ENCODE measurements at regions not wholly inside any gene's neighbourhood (a gene's known extent, or its start where the extent isn't known, plus 50 kb on each side); places are given as distances from the start of the nearest gene placed in this dataset.
"Not testable (repeated sequence)": the region's sequence is repeated elsewhere in the genome, so short reads cannot be mapped to it uniquely, and the experiment has no call there.

GRCh38 chr16:60481591-60481990 is 1554.6 kb downstream of the CDH8 start:
- Mint-ChIP-seq H3K9me3 (peaks cover 4% of the 10 kb centered on the region), H3K4me3 (no peak overlapping the region), H3K27ac (no peak overlapping the region), H3K4me1 (ENCODE audit: low read depth) (no peaks in the 10 kb centered on the region), H3K27me3 (no peaks in the 10 kb centered on the region), H3K36me3 (ENCODE audit: low read depth) (no peaks in the 10 kb centered on the region)

GRCh38 chr16:60478810-60479209 is 1557.4 kb downstream of the CDH8 start:
- Mint-ChIP-seq H3K27ac (no peak overlapping the region), H3K36me3 (ENCODE audit: low read depth) (no peaks in the 10 kb centered on the region), H3K27me3 (no peaks in the 10 kb centered on the region), H3K4me1 (ENCODE audit: low read depth) (no peaks in the 10 kb centered on the region), H3K4me3 (no peak overlapping the region), H3K9me3 (peaks cover 12% of the 10 kb centered on the region)

GRCh38 chr16:60463986-60464385 is 1572.3 kb downstream of the CDH8 start:
- no peak overlapping the region for H3K4me3 Mint-ChIP-seq
- no peaks in the 10 kb centered on the region for H3K36me3 Mint-ChIP-seq (ENCODE audit: low read depth)
- no peak overlapping the region for H3K27ac Mint-ChIP-seq
- no peaks in the 10 kb centered on the region for H3K27me3 Mint-ChIP-seq
- H3K4me1 Mint-ChIP-seq (ENCODE audit: low read depth), result no peaks in the 10 kb centered on the region
- H3K9me3 Mint-ChIP-seq, result peaks cover 17% of the 10 kb centered on the region

- Mint-ChIP-seq H3K9me3 (peaks cover 21% of the 10 kb centered on the region), H3K27ac (no peak overlapping the region), H3K27me3 (no peaks in the 10 kb centered on the region), H3K4me3 (no peak overlapping the region), H3K4me1 (ENCODE audit: low read depth) (no peaks in the 10 kb centered on the region), H3K36me3 (ENCODE audit: low read depth) (no peaks in the 10 kb centered on the region)
Measured at GRCh38 chr16:60459463-60459862, 1576.8 kb downstream of the CDH8 start.

- H3K27ac Mint-ChIP-seq, result no peak overlapping the region
- H3K27me3 Mint-ChIP-seq, result no peaks in the 10 kb centered on the region
- no peak overlapping the region for H3K4me3 Mint-ChIP-seq
- no peaks in the 10 kb centered on the region for H3K4me1 Mint-ChIP-seq (ENCODE audit: low read depth)
- peaks cover 23% of the 10 kb centered on the region for H3K9me3 Mint-ChIP-seq
- no peaks in the 10 kb centered on the region for H3K36me3 Mint-ChIP-seq (ENCODE audit: low read depth)
Measured at GRCh38 chr16:60458255-60458654, 1578.0 kb downstream of the CDH8 start.

GRCh38 chr16:60452646-60453045 is 1583.6 kb downstream of the CDH8 start:
- no peaks in the 10 kb centered on the region for H3K4me1 Mint-ChIP-seq (ENCODE audit: low read depth)
- no peaks in the 10 kb centered on the region for H3K27me3 Mint-ChIP-seq
- no peaks in the 10 kb centered on the region for H3K36me3 Mint-ChIP-seq (ENCODE audit: low read depth)
- H3K9me3 Mint-ChIP-seq, result peaks cover 27% of the 10 kb centered on the region
- no peak overlapping the region for H3K4me3 Mint-ChIP-seq
- H3K27ac Mint-ChIP-seq, result no peak overlapping the region

GRCh38 chr16:60438894-60439293 is 1597.3 kb downstream of the CDH8 start:
- Mint-ChIP-seq H3K9me3 (peaks cover 4% of the 10 kb centered on the region), H3K4me3 (no peak overlapping the region), H3K27ac (no peak overlapping the region)

GRCh38 chr16:60432472-60432871 is 1603.8 kb downstream of the CDH8 start:
- H3K36me3 Mint-ChIP-seq (ENCODE audit: low read depth), result no peaks in the 10 kb centered on the region
- H3K27me3 Mint-ChIP-seq, result no peaks in the 10 kb centered on the region
- peaks cover 12% of the 10 kb centered on the region for H3K9me3 Mint-ChIP-seq
- no peak overlapping the region for H3K4me3 Mint-ChIP-seq
- H3K4me1 Mint-ChIP-seq (ENCODE audit: low read depth), result no peaks in the 10 kb centered on the region
- no peak overlapping the region for H3K27ac Mint-ChIP-seq

More at GRCh38 chr16:60438894-60439293, 1597.3 kb downstream of the CDH8 start:
- Mint-ChIP-seq H3K36me3 (ENCODE audit: low read depth) (no peaks in the 10 kb centered on the region), H3K27me3 (no peaks in the 10 kb centered on the region), H3K4me1 (ENCODE audit: low read depth) (no peaks in the 10 kb centered on the region)

- peaks cover 9% of the 10 kb centered on the region for H3K9me3 Mint-ChIP-seq
- H3K27ac Mint-ChIP-seq, result no peak overlapping the region
- no peaks in the 10 kb centered on the region for H3K4me1 Mint-ChIP-seq (ENCODE audit: low read depth)
- no peak overlapping the region for H3K4me3 Mint-ChIP-seq
- no peaks in the 10 kb centered on the region for H3K36me3 Mint-ChIP-seq (ENCODE audit: low read depth)
- H3K27me3 Mint-ChIP-seq, result no peaks in the 10 kb centered on the region
Measured at GRCh38 chr16:60419859-60420258, 1616.4 kb downstream of the CDH8 start.

GRCh38 chr16:60414613-60415012 is 1621.6 kb downstream of the CDH8 start:
- no peaks in the 10 kb centered on the region for H3K27me3 Mint-ChIP-seq
- no peak overlapping the region for H3K4me3 Mint-ChIP-seq
- no peak overlapping the region for H3K27ac Mint-ChIP-seq
- peaks cover 13% of the 10 kb centered on the region for H3K9me3 Mint-ChIP-seq
- H3K4me1 Mint-ChIP-seq (ENCODE audit: low read depth), result no peaks in the 10 kb centered on the region
- no peaks in the 10 kb centered on the region for H3K36me3 Mint-ChIP-seq (ENCODE audit: low read depth)

GRCh38 chr16:60413969-60414368 is 1622.3 kb downstream of the CDH8 start:
- Mint-ChIP-seq H3K4me1 (ENCODE audit: low read depth) (no peaks in the 10 kb centered on the region), H3K36me3 (ENCODE audit: low read depth) (no peaks in the 10 kb centered on the region), H3K4me3 (no peak overlapping the region), H3K27ac (no peak overlapping the region), H3K9me3 (peaks cover 13% of the 10 kb centered on the region), H3K27me3 (no peaks in the 10 kb centered on the region)

- Mint-ChIP-seq H3K9me3 (peaks cover 13% of the 10 kb centered on the region), H3K4me1 (ENCODE audit: low read depth) (no peaks in the 10 kb centered on the region), H3K4me3 (no peak overlapping the region), H3K27me3 (no peaks in the 10 kb centered on the region), H3K36me3 (ENCODE audit: low read depth) (no peaks in the 10 kb centered on the region), H3K27ac (no peak overlapping the region)
Measured at GRCh38 chr16:60407606-60408005, 1628.6 kb downstream of the CDH8 start.

GRCh38 chr16:60407034-60407433 is 1629.2 kb downstream of the CDH8 start:
- no peaks in the 10 kb centered on the region for H3K4me1 Mint-ChIP-seq (ENCODE audit: low read depth)
- H3K4me3 Mint-ChIP-seq, result no peak overlapping the region
- no peaks in the 10 kb centered on the region for H3K27me3 Mint-ChIP-seq
- peaks cover 13% of the 10 kb centered on the region for H3K9me3 Mint-ChIP-seq
- H3K36me3 Mint-ChIP-seq (ENCODE audit: low read depth), result no peaks in the 10 kb centered on the region
- no peak overlapping the region for H3K27ac Mint-ChIP-seq

- H3K27ac Mint-ChIP-seq, result no peak overlapping the region
- no peak overlapping the region for H3K4me3 Mint-ChIP-seq
- no peaks in the 10 kb centered on the region for H3K4me1 Mint-ChIP-seq (ENCODE audit: low read depth)
- no peaks in the 10 kb centered on the region for H3K36me3 Mint-ChIP-seq (ENCODE audit: low read depth)
- no peaks in the 10 kb centered on the region for H3K27me3 Mint-ChIP-seq
- peaks cover 13% of the 10 kb centered on the region for H3K9me3 Mint-ChIP-seq
Measured at GRCh38 chr16:60405286-60405685, 1631.0 kb downstream of the CDH8 start.

- Mint-ChIP-seq H3K4me3 (no peak overlapping the region), H3K9me3 (peaks cover 16% of the 10 kb centered on the region), H3K27me3 (no peaks in the 10 kb centered on the region), H3K27ac (no peak overlapping the region), H3K36me3 (ENCODE audit: low read depth) (no peaks in the 10 kb centered on the region), H3K4me1 (ENCODE audit: low read depth) (no peaks in the 10 kb centered on the region)
Measured at GRCh38 chr16:60404401-60404800, 1631.8 kb downstream of the CDH8 start.

- not testable (repeated sequence) for H3K36me3 Mint-ChIP-seq (ENCODE audit: low read depth); H3K4me1 Mint-ChIP-seq (ENCODE audit: low read depth); H3K27me3 Mint-ChIP-seq; H3K4me3 Mint-ChIP-seq; H3K27ac Mint-ChIP-seq
- H3K9me3 Mint-ChIP-seq, result peaks cover 16% of the 10 kb centered on the region
Measured at GRCh38 chr16:60402941-60403340, 1633.3 kb downstream of the CDH8 start.
